Calu3 (cell line): ENCODE measurements at regions not wholly inside any gene's neighbourhood (a gene's known extent, or its start where the extent isn't known, plus 50 kb on each side); places are given as distances from the start of the nearest gene placed in this dataset.

Experiments used
- BruUV-seq: library from RNA; stranded (reverse); fragments of 400-500 nt; replicated peaks from 2 replicates; lab custom pipeline; 2021; lab: Mats Ljungman, UMichigan
- CTCF ChIA-PET: fragments of 300-600 bp; sonication (Branson Sonifier 250); formaldehyde crosslinking; loops from one replicate; lab custom pipeline; 2022; ENCODE audit warnings: antibody characterized with exemption; lab: Charles Lee
- DNase-seq: peaks from one replicate; pipeline ENCODE4 v3.0.0; 2022
- H3K27ac Mint-ChIP-seq: one replicate; pipeline ENCODE4 v1.8.0; 2022; ENCODE audit warnings: mixed read lengths; ENCODE audit not compliant: unreplicated experiment
- H3K27me3 Mint-ChIP-seq: one replicate; pipeline ENCODE4 v1.8.0; 2022; ENCODE audit warnings: mixed read lengths; ENCODE audit not compliant: unreplicated experiment
- H3K36me3 Mint-ChIP-seq: one replicate; pipeline ENCODE4 v1.8.0; 2022; ENCODE audit warnings: mild to moderate bottlenecking, moderate library complexity, mixed read lengths; ENCODE audit not compliant: insufficient read depth, unreplicated experiment
- H3K4me1 Mint-ChIP-seq: one replicate; pipeline ENCODE4 v1.8.0; 2022; ENCODE audit warnings: mild to moderate bottlenecking, low read depth, mixed read lengths; ENCODE audit not compliant: unreplicated experiment
- H3K4me3 Mint-ChIP-seq: one replicate; pipeline ENCODE4 v1.8.0; 2022; ENCODE audit warnings: mild to moderate bottlenecking, low read depth, moderate library complexity, mixed read lengths; ENCODE audit not compliant: unreplicated experiment
- H3K9me3 Mint-ChIP-seq: one replicate; pipeline ENCODE4 v1.8.0; 2022; ENCODE audit warnings: low read depth, mixed read lengths; ENCODE audit not compliant: unreplicated experiment
- intact Hi-C: fragments of 100-400 bp; cut with micrococcal nuclease; formaldehyde crosslinking; loops from one replicate; pipeline ENCODE4 v1.10.0; 2022; ENCODE audit not compliant: unreplicated experiment
- TF ChIP-seq, protein P1 (sequence below): fragments of 200-600 bp; IDR thresholded peaks from one replicate; pipeline ENCODE4 v1.8.0; 2022; ENCODE audit warnings: antibody characterized with exemption; ENCODE audit not compliant: unreplicated experiment

- CTCF ChIA-PET = no interaction called here
- intact Hi-C loops = no loop called here
- Mint-ChIP-seq H3K27me3 (no peaks in the 10 kb centered on the region), H3K4me3 (no peak overlapping the region), H3K9me3 (no peaks in the 10 kb centered on the region), H3K4me1 (peaks cover 10% of the 10 kb centered on the region), H3K27ac (no peak overlapping the region), H3K36me3 (no peaks in the 10 kb centered on the region)
- no peak for DNase-seq
- TF ChIP-seq, protein P1, sequence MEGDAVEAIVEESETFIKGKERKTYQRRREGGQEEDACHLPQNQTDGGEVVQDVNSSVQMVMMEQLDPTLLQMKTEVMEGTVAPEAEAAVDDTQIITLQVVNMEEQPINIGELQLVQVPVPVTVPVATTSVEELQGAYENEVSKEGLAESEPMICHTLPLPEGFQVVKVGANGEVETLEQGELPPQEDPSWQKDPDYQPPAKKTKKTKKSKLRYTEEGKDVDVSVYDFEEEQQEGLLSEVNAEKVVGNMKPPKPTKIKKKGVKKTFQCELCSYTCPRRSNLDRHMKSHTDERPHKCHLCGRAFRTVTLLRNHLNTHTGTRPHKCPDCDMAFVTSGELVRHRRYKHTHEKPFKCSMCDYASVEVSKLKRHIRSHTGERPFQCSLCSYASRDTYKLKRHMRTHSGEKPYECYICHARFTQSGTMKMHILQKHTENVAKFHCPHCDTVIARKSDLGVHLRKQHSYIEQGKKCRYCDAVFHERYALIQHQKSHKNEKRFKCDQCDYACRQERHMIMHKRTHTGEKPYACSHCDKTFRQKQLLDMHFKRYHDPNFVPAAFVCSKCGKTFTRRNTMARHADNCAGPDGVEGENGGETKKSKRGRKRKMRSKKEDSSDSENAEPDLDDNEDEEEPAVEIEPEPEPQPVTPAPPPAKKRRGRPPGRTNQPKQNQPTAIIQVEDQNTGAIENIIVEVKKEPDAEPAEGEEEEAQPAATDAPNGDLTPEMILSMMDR = no peak
- BruUV-seq = no TSS peak
Measured at GRCh38 chr3:182693723-182694122, 99.6 kb upstream of the ATP11B start.

DNA sequence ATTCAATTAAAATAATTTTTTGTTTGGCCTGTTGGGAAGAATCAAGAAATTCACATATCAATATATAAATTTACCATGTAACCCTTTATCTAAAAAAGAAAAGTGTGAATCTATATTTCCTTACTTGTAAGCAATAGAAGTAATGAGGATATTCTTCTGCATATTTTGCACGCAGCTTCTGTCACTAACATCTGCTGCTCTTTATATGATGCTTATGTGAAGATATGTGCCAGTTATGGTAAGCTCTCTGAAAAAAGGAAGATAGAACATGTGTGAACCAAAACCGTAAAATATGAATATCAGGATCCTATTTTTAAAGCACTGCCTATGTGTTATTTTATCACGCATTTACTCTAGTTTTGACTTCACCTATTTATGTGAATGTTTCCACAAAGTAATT is 96.4 kb upstream of the ATP11B start:
- no peak overlapping the region for H3K27ac Mint-ChIP-seq
- no TSS peak for BruUV-seq
- TF ChIP-seq, protein P1 = no peak
- H3K9me3 Mint-ChIP-seq = no peaks in the 10 kb centered on the region
- H3K27me3 Mint-ChIP-seq = no peaks in the 10 kb centered on the region
- no peak for DNase-seq
- H3K4me3 Mint-ChIP-seq = no peak overlapping the region
- intact Hi-C loops = no loop called here
- no peaks in the 10 kb centered on the region for H3K36me3 Mint-ChIP-seq
- peaks cover 10% of the 10 kb centered on the region for H3K4me1 Mint-ChIP-seq
- CTCF ChIA-PET = no interaction called here

DNA sequence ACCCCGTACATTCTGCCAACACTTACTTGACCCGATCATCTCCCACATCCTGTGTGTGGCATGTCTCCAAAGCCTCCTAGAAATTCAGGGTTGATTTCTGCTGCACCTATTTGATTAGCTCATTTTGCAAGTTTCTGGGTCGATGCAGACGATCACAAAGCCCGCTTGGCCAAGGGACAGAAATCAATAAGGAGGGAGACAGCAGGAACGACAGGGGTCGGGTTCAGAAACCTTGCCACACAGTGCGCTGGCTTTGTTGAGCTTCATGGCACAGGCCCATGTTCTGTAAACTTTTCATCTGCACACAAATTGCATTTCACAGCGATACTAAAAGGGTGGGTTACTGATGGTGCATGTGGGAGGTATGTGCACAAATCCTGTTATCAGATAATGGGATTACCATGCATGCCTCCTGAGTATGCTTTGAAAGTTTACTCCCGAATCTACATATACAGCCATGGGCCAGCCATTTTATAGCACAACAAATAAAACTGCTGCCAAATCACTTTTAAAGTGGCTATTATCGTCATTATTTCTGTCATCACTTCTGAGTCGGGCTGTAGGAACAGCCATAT is 95.9 kb upstream of the ATP11B start:
- intact Hi-C loops = no loop called here
- CTCF ChIA-PET = no interaction called here
- H3K36me3 Mint-ChIP-seq = no peaks in the 10 kb centered on the region
- no peak overlapping the region for H3K27ac Mint-ChIP-seq
- no peak for DNase-seq
- H3K4me3 Mint-ChIP-seq = no peak overlapping the region
- BruUV-seq = no TSS peak
- peaks cover 10% of the 10 kb centered on the region for H3K4me1 Mint-ChIP-seq
- TF ChIP-seq, protein P1 = no peak
- H3K9me3 Mint-ChIP-seq = no peaks in the 10 kb centered on the region
- H3K27me3 Mint-ChIP-seq = no peaks in the 10 kb centered on the region

- TF ChIP-seq, protein P1 = no peak
- no peak overlapping the region for H3K4me3 Mint-ChIP-seq
- H3K27ac Mint-ChIP-seq = no peak overlapping the region
- no peaks in the 10 kb centered on the region for H3K27me3 Mint-ChIP-seq
- intact Hi-C loops = no loop called here
- DNase-seq = no peak
- no peaks in the 10 kb centered on the region for H3K36me3 Mint-ChIP-seq
- no TSS peak for BruUV-seq
- peaks cover 10% of the 10 kb centered on the region for H3K4me1 Mint-ChIP-seq
- CTCF ChIA-PET = no interaction called here
- no peaks in the 10 kb centered on the region for H3K9me3 Mint-ChIP-seq
Measured at GRCh38 chr3:182698078-182698477, 95.2 kb upstream of the ATP11B start.
